Epithelial cell of esophagus (primary cell): ENCODE measurements at regions not wholly inside any gene's neighbourhood (a gene's known extent, or its start where the extent isn't known, plus 50 kb on each side); places are given as distances from the start of the nearest gene placed in this dataset.

ENCODE experiments used
- DNase-seq: peaks from one replicate; pipeline ENCODE4 v3.0.0; 2010; ENCODE audit warnings: low read depth
- H3K4me3 ChIP-seq: 2 replicates; pipeline ENCODE4 v1.5.1; 2011; ENCODE audit warnings: mild to moderate bottlenecking, low read length, control low read depth
- CTCF ChIP-seq: IDR thresholded peaks from 2 replicates; pipeline ENCODE4 v1.5.1; 2011; ENCODE audit warnings: low read depth, mild to moderate bottlenecking, low read length, control low read depth, inconsistent platforms; ENCODE audit not compliant: insufficient read depth; ENCODE audit errors: missing control alignments

DNA sequence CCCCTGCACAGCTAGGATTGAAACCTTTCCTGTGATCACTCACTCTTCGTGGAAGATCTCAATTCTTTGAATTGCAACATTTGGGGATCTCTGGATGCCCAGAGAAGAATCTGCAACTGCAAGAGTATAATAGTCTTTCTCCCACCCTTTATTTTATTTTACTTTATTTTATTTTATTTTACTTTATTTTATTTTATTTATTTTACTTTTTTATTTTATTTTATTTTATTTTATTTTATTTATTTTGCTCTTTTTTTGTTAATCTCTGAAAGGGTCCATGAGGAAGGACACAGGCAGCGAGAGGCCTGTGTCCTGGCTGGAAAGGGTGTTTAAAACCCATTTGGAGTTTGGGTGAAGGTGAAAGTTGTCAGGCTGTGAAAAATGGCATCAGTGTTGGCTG is 181.4 kb downstream of the TMEM182 start:
- H3K4me3 ChIP-seq = no peak overlapping the region

DNA sequence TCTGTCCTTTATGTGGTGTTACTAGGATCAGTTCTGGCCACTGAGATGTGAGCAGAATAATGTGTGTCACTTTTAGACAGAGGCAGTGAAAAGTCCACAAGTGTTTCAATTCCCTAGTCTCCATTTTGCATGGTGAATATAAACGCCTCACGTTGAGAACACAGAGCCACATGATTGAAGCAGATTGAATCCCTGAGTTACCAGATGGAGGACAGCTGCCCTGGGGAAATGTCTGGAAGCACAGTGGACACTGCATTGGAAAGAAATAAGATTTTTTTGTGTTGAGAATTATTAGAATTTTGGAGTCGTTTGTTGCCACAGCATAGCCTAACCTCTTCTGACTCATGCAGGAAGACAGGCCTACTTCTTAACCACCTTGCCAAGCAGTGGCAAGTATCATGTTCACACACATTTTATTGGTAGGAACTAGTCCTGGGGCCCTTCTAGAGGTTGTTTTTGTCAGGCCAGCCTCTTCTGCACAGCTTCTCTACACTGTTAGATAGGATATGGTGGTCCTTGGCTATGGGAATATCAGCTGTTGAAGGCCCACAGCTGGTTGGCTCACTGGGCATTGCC is 188.6 kb downstream of the TMEM182 start:
- peak; percentile 25 for DNase-seq
- H3K4me3 ChIP-seq = no peak overlapping the region
- no peak for TF ChIP-seq CTCF

More for the DNA sequence above, 181.4 kb downstream of the TMEM182 start:
- DNase-seq = no peak
- no peak for TF ChIP-seq CTCF

GRCh38 chr2:102951249-102951648 is 189.4 kb downstream of the TMEM182 start:
- no peak for TF ChIP-seq CTCF
- H3K4me3 ChIP-seq = no peak overlapping the region
- DNase-seq = no peak

GRCh38 chr2:102967451-102967850 is 205.6 kb downstream of the TMEM182 start:
- DNase-seq = no peak
- TF ChIP-seq CTCF = no peak
- H3K4me3 ChIP-seq = no peak overlapping the region

- TF ChIP-seq CTCF = no peak
- H3K4me3 ChIP-seq = no peak overlapping the region
- no peak for DNase-seq
Observed at GRCh38 chr2:102968375-102968774, 206.5 kb downstream of the TMEM182 start.

DNA sequence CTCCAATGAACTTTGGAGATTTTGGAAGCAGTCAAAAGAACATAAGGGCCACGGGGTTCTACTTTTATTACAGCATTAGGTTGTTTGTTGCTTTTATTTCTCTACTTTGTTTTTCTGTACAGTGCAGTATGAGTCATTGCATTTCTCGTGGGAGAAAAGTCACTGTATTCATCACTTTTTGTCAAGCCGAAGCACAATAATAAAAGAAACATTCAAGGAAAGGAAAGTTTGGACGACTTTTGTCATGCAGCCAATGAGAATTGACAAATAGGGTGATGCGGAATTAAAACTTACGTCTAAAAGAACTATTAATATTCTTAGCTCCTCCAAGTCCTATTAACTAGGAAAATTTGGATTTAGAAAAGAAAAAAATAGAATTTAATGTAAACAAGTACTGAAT is 209.9 kb downstream of the TMEM182 start:
- TF ChIP-seq CTCF = no peak
- no peak for DNase-seq
- H3K4me3 ChIP-seq = no peak overlapping the region
